ENCODE measurements at regions not wholly inside any gene's neighbourhood (a gene's known extent, or its start where the extent isn't known, plus 50 kb on each side); places are given as distances from the start of the nearest gene placed in this dataset.
"Not testable (repeated sequence)": the region's sequence is repeated elsewhere in the genome, so short reads cannot be mapped to it uniquely, and the experiment has no call there.

DNA sequence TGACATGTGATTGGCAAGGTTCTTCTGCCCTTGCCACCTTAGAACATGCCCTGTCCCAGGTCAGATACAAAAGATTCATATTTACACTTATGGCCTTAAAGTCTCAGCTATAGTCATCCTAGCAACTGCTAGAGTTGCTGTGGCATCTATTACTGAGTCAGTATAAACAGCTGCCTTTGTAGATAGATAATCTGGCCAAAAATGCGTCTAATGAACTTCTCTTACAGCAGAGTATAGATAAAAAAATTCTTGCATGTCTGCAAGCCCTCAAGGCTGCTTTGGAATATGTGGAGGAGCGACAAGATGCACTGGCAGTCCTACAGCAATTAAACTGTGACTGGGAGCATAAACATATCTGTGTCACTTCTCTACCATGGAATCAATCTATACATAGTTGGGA lies 1209.7 kb upstream of the PABPC4L start:
- no peaks in the 10 kb centered on the region for H3K36me3 ChIP-seq (ENCODE audit: control insufficient read depth in 1 of 2, insufficient read depth in 2 of 2, low read length in 2 of 2)
- no TSS peak for BruUV-seq (replicated peaks)

DNA sequence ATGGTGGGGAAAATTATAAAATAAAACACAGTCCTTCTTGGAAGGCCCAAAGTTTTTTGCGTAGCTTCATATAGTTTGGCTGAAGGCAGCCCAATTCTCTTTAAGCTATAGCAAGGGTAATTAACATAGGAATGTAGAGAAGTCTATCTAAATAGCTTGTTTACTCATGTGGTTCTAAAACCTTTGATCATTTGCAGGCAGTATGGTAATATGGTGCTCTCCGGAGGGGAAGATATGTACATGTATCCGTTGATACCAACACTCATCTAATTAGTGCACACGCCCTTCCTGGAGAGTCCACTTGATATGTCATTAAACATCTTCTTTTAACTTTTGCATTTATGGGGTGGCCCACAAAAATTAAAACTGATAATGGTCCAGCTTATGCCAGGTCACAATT lies 1207.7 kb upstream of the PABPC4L start:
- H3K27ac ChIP-seq (ENCODE audit: low read depth, low read length); BruUV-seq (replicated peaks); RAD21 ChIA-PET (ENCODE audit: low non-redundant PET in 1 of 2, low total read pairs in 2 of 2, uncharacterized antibody in 2 of 2, unreplicated experiment in 2 of 2); DNase-seq (ENCODE audit: low read depth, low spot score); H3K4me3 ChIP-seq (replicated peaks in 1 of 2; ENCODE audit: low read depth in 1 of 2, low read length in 2 of 2); H3K4me1 ChIP-seq (ENCODE audit: control insufficient read depth in 1 of 2, insufficient read depth in 2 of 2, low read length in 2 of 2); H3K27me3 ChIP-seq (ENCODE audit: insufficient read depth, low read length); CTCF ChIA-PET; POLR2A ChIA-PET; H3K9me3 ChIP-seq (ENCODE audit: control insufficient read depth in 1 of 2, insufficient read depth in 1 of 2, low read depth in 1 of 2, low read length in 2 of 2); H3K4me2 ChIP-seq (ENCODE audit: low read length); intact Hi-C loops (cut with micrococcal nuclease); H4K20me1 ChIP-seq (ENCODE audit: insufficient read depth); H3K36me3 ChIP-seq (ENCODE audit: control insufficient read depth in 1 of 2, insufficient read depth in 2 of 2, low read length in 2 of 2); ATAC-seq; H3K79me2 ChIP-seq (ENCODE audit: insufficient read depth, low read length); H2AFZ ChIP-seq (ENCODE audit: low read depth, low read length, poor library complexity, severe bottlenecking); H3K9me2 ChIP-seq (ENCODE audit: insufficient read depth); H3K9ac ChIP-seq (ENCODE audit: low read length): not testable (repeated sequence)

More for the DNA sequence above, 1209.7 kb upstream of the PABPC4L start:
- H3K4me1 ChIP-seq (ENCODE audit: control insufficient read depth in 1 of 2, insufficient read depth in 2 of 2, low read length in 2 of 2) = no peaks in the 10 kb centered on the region
- POLR2A ChIA-PET = no interaction called here
- H2AFZ ChIP-seq (ENCODE audit: low read depth, low read length, poor library complexity, severe bottlenecking) = no peak overlapping the region
- intact Hi-C loops (cut with micrococcal nuclease) = no loop called here
- no peak overlapping the region for H3K4me2 ChIP-seq (ENCODE audit: low read length)
- H3K9me3 ChIP-seq (ENCODE audit: control insufficient read depth in 1 of 2, insufficient read depth in 1 of 2, low read depth in 1 of 2, low read length in 2 of 2) = no peaks in the 10 kb centered on the region
- RAD21 ChIA-PET (ENCODE audit: low non-redundant PET in 1 of 2, low total read pairs in 2 of 2, uncharacterized antibody in 2 of 2, unreplicated experiment in 2 of 2) = no interaction called here
- CTCF ChIA-PET = no interaction called here
- H3K79me2 ChIP-seq (ENCODE audit: insufficient read depth, low read length) = no peaks in the 10 kb centered on the region
- H3K9ac ChIP-seq (ENCODE audit: low read length) = no peak overlapping the region
- H4K20me1 ChIP-seq (ENCODE audit: insufficient read depth) = no peaks in the 10 kb centered on the region
- no peaks in the 10 kb centered on the region for H3K9me2 ChIP-seq (ENCODE audit: insufficient read depth)
- H3K27me3 ChIP-seq (ENCODE audit: insufficient read depth, low read length) = no peaks in the 10 kb centered on the region
- ATAC-seq (no peak), DNase-seq (ENCODE audit: low read depth, low spot score) (no peak)
- no peak for TF ChIP-seq CBX3 (IDR thresholded peaks at IDR 0.05; ENCODE audit: low read depth)
- no peak for TF ChIP-seq TCF7L2 (IDR thresholded peaks at IDR 0.05; ENCODE audit: borderline replicate concordance, extremely low read depth, insufficient read depth, insufficient read length)
- TF ChIP-seq EZH2 (IDR thresholded peaks at IDR 0.05) = no peak
- no peak for TF ChIP-seq SIN3A (IDR thresholded peaks at IDR 0.05; ENCODE audit: low read depth)
- no peak for TF ChIP-seq ZNF274 (IDR thresholded peaks at IDR 0.05; ENCODE audit: low read depth, low read length)
- no peak for TF ChIP-seq EZH2phosphoT487 (IDR thresholded peaks at IDR 0.05; ENCODE audit: borderline replicate concordance)
- no peak for TF ChIP-seq JUND (IDR thresholded peaks at IDR 0.05)
- TF ChIP-seq EGR1 (IDR thresholded peaks at IDR 0.05; ENCODE audit: low read depth) = no peak
- TF ChIP-seq ZBTB33 (IDR thresholded peaks at IDR 0.05; ENCODE audit: extremely low read depth, insufficient replicate concordance, low read length) = no peak
- no peak for TF ChIP-seq POLR2A (IDR thresholded peaks at IDR 0.05; ENCODE audit: borderline replicate concordance, extremely low read depth, insufficient read depth, insufficient read length)
- no peak for TF ChIP-seq CTCF (IDR thresholded peaks at IDR 0.05 in 2 of 3, conservative IDR thresholded peaks at IDR 0.05 in 1 of 3; ENCODE audit: borderline replicate concordance in 1 of 3, insufficient read depth in 1 of 3, low read depth in 2 of 3, low read length in 2 of 3)
- no peak for TF ChIP-seq POLR2AphosphoS5 (IDR thresholded peaks at IDR 0.05; ENCODE audit: low read depth, low read length)
- no peak for TF ChIP-seq MAX (IDR thresholded peaks at IDR 0.05)
- TF ChIP-seq SP1 (IDR thresholded peaks at IDR 0.05; ENCODE audit: low read depth) = no peak
- no peak for TF ChIP-seq ELF1 (IDR thresholded peaks at IDR 0.05; ENCODE audit: borderline replicate concordance, low read depth)
- TF ChIP-seq, protein P1, sequence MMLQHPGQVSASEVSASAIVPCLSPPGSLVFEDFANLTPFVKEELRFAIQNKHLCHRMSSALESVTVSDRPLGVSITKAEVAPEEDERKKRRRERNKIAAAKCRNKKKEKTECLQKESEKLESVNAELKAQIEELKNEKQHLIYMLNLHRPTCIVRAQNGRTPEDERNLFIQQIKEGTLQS (IDR thresholded peaks at IDR 0.05) = no peak
- no peak overlapping the region for H3K27ac ChIP-seq (ENCODE audit: low read depth, low read length)
- no peak overlapping the region for H3K4me3 ChIP-seq (replicated peaks in 1 of 2; ENCODE audit: low read depth in 1 of 2, low read length in 2 of 2)

All from HCT116 (cell line).